ENCODE measurements at regions not wholly inside any gene's neighbourhood (a gene's known extent, or its start where the extent isn't known, plus 50 kb on each side); places are given as distances from the start of the nearest gene placed in this dataset.

DNA sequence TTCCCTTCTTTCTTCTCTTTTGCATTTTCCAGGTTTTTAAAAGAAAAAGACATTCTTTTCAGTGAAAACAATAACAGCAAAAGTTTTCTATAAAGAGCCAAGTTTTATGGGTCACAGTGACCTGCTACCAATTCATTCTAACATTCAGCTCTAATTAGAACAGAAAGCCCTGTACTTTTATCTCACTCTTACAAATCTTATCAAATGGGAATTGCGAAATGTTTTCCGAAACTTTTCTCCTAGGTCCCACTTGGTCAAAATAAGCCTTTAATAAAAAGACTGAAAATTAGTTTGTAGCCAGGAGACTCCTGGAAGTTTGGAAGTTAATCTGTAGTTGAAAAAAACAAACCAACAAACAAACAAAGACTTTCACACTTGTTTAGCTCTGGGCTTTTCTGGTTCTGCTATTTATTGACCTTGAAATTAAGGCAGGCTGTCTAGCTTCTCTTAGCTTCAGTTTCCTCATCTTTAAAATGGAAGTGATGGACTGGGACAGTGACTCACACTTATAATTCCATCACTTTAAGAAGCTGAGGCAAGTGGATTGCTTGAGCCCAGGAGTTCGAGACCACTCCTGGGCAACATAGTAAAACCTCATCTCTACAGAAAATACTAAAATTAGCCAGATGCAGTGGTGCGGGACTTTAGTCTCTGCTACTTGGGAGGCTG, 613.5 kb upstream of the CDH4 start:
- 60 to 86% (median 72%) methylated on average over 4 of the region's 4 CpGs for WGBS, 5 donors
- Histone ChIP-seq H3K27ac (no peak overlapping the region), H3K4me1 (no peaks in the 10 kb centered on the region), H3K36me3 (no peaks in the 10 kb centered on the region), H3K9me3 (peaks cover 0 to 13% (median 5%) of the 10 kb centered on the region in 4 donors), H3K4me3 (no peak overlapping the region), H3K27me3 (peaks cover 0 to 11% (median 0%) of the 10 kb centered on the region in 3 donors)
- TF ChIP-seq, protein P1, sequence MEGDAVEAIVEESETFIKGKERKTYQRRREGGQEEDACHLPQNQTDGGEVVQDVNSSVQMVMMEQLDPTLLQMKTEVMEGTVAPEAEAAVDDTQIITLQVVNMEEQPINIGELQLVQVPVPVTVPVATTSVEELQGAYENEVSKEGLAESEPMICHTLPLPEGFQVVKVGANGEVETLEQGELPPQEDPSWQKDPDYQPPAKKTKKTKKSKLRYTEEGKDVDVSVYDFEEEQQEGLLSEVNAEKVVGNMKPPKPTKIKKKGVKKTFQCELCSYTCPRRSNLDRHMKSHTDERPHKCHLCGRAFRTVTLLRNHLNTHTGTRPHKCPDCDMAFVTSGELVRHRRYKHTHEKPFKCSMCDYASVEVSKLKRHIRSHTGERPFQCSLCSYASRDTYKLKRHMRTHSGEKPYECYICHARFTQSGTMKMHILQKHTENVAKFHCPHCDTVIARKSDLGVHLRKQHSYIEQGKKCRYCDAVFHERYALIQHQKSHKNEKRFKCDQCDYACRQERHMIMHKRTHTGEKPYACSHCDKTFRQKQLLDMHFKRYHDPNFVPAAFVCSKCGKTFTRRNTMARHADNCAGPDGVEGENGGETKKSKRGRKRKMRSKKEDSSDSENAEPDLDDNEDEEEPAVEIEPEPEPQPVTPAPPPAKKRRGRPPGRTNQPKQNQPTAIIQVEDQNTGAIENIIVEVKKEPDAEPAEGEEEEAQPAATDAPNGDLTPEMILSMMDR (IDR thresholded peaks at IDR 0.05), result no peak
- no peak for TF ChIP-seq POLR2AphosphoS5 (IDR thresholded peaks at IDR 0.05)
- TF ChIP-seq EP300 (IDR thresholded peaks at IDR 0.05), result no peak
- TF ChIP-seq POLR2A (IDR thresholded peaks at IDR 0.05), result no peak
- DNase-seq, result no peak
- intact Hi-C loops (cut with DNase I; ENCODE audit: low total_unique reads), result no loop called here

DNA sequence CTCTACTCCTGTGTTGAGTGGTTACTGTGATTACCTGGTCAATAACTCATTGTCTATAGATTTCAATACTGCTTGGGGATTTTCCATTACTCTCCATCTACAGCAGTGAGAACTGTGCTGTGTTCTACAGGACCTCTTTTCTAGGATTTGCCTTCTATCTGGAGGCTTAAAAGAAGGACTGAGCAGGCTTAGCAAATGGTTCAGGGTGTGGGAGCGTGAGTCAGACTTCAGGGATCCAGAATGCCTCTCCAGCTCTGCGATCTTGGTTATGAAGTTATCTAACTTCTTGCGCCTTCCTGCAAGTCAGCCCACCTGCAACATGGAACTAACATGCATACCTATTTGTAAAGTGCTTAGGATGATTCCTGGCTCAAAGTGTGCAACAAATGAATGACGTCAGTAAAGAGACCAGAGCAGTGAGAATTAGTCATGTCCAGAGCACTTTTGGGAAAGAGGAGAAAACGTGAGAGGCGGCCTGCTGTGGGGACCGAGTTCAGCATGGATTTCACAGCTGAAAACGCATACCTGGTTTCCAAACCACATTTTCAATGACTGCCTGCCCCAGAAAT, 610.1 kb upstream of the CDH4 start:
- Histone ChIP-seq H3K4me1 (no peaks in the 10 kb centered on the region), H3K9me3 (peaks cover 0 to 6% (median 4%) of the 10 kb centered on the region in 4 donors), H3K27ac (no peak overlapping the region), H3K4me3 (no peak overlapping the region), H3K36me3 (no peaks in the 10 kb centered on the region), H3K27me3 (no peaks in the 10 kb centered on the region)
- TF ChIP-seq POLR2A (IDR thresholded peaks at IDR 0.05) (no peak), EP300 (IDR thresholded peaks at IDR 0.05) (no peak), POLR2AphosphoS5 (IDR thresholded peaks at IDR 0.05) (no peak)
- TF ChIP-seq, protein P1 (IDR thresholded peaks at IDR 0.05), result no peak
- intact Hi-C loops (cut with DNase I; ENCODE audit: low total_unique reads), result no loop called here
- no peak for DNase-seq
- WGBS, 5 donors, result 76 to 82% (median 81%) methylated on average over 8 of the region's 8 CpGs

DNA sequence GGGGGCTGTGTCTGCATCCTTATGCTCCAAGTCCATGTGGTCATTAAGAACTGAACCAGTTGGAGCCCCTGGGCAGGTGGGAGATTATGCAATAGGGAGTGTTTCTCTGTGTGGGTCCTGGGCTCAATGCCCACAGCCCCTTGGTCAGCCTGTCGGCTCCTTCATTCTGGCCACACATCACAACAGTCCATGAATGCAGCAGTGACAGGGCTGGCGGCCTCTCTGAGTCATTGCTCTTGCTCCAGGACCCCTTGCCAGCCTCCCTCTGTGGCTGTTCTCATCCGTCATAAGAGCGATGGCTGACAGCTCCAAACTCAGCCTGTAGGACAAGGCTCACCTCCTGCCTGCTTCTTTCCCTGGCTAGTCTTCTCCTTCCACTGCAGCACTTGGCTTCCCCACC, 609.5 kb upstream of the CDH4 start:
- intact Hi-C loops (cut with DNase I; ENCODE audit: low total_unique reads), result no loop called here
- H3K27ac ChIP-seq, result no peak overlapping the region
- no peaks in the 10 kb centered on the region for H3K27me3 ChIP-seq
- WGBS, 5 donors, result 62 to 80% (median 75%) methylated on average over 4 of the region's 4 CpGs
- DNase-seq, result no peak
- TF ChIP-seq, protein P1 (IDR thresholded peaks at IDR 0.05), result no peak
- TF ChIP-seq POLR2A (IDR thresholded peaks at IDR 0.05) (no peak), EP300 (IDR thresholded peaks at IDR 0.05) (no peak), POLR2AphosphoS5 (IDR thresholded peaks at IDR 0.05) (no peak)
- H3K4me3 ChIP-seq, result no peak overlapping the region
- peaks cover 0 to 10% (median 5%) of the 10 kb centered on the region in 4 donors for H3K9me3 ChIP-seq
- H3K36me3 ChIP-seq, result no peaks in the 10 kb centered on the region
- no peaks in the 10 kb centered on the region for H3K4me1 ChIP-seq

DNA sequence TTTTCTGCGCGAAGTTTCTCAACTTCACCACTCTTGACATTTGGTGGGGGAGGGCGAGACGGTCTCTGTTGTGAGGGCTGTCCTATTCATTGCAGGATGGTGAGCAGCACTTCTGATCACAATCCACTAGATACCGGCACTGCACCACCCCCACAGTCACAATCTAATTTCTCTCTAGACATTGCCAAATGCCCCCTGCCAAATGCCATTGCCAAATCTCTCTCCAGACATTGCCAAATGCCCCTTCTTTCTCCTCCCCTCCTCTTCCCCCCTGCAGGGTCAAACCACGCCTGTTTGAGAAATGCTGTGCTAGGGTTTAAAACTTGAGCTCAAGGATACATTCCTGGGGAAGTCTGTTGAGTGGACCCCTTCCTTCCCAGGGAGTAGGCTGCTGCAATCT, 603.5 kb upstream of the CDH4 start:
- no peaks in the 10 kb centered on the region for H3K4me1 ChIP-seq
- intact Hi-C loops (cut with DNase I; ENCODE audit: low total_unique reads), result no loop called here
- no peak overlapping the region for H3K4me3 ChIP-seq
- no peaks in the 10 kb centered on the region for H3K27me3 ChIP-seq
- H3K27ac ChIP-seq, result no peak overlapping the region
- DNase-seq, result no peak
- TF ChIP-seq, protein P1 (IDR thresholded peaks at IDR 0.05), result no peak
- TF ChIP-seq POLR2AphosphoS5 (IDR thresholded peaks at IDR 0.05), result no peak
- no peak for TF ChIP-seq POLR2A (IDR thresholded peaks at IDR 0.05)
- no peak for TF ChIP-seq EP300 (IDR thresholded peaks at IDR 0.05)
- H3K9me3 ChIP-seq, result peaks cover 0 to 10% (median 5%) of the 10 kb centered on the region in 4 donors
- no peaks in the 10 kb centered on the region for H3K36me3 ChIP-seq
- WGBS, 5 donors, result 73 to 85% (median 77%) methylated on average over 6 of the region's 6 CpGs

Data from stomach (tissue), 8 donors.